ENCODE measurements at regions not wholly inside any gene's neighbourhood (a gene's known extent, or its start where the extent isn't known, plus 50 kb on each side); places are given as distances from the start of the nearest gene placed in this dataset.

- H3K4me2 ChIP-seq (ENCODE audit: low read depth, low read length, poor library complexity, severe bottlenecking): no peak overlapping the region
These were observed 247.5 kb downstream of the NSG2 start for GRCh38 chr5:174293006-174293405.

GRCh38 chr5:174293481-174293880 lies 248.0 kb downstream of the NSG2 start:
- H2AFZ ChIP-seq (ENCODE audit: low read length): no peak overlapping the region
- TF ChIP-seq EZH2phosphoT487 (IDR thresholded peaks at IDR 0.05; ENCODE audit: borderline replicate concordance): no peak
- TF ChIP-seq CTCF (conservative IDR thresholded peaks at IDR 0.05; ENCODE audit: low read length): no peak
- H3K4me2 ChIP-seq (ENCODE audit: low read depth, low read length, poor library complexity, severe bottlenecking): no peak overlapping the region
- H4K20me1 ChIP-seq (ENCODE audit: insufficient read depth, low read length, poor library complexity, severe bottlenecking): no peaks in the 10 kb centered on the region
- no peaks in the 10 kb centered on the region for H3K9me2 ChIP-seq (replicated peaks; ENCODE audit: low read depth, low read length)
- H3F3A ChIP-seq (ENCODE audit: low read depth): no peaks in the 10 kb centered on the region
- H3K9me3 ChIP-seq (ENCODE audit: insufficient read depth, low read depth, low read length): no peaks in the 10 kb centered on the region
- H3K9ac ChIP-seq (ENCODE audit: low read depth, low read length, poor library complexity, severe bottlenecking): no peak overlapping the region
- no peaks in the 10 kb centered on the region for H3K79me2 ChIP-seq (ENCODE audit: insufficient read depth, low read length)
- H3K36me3 ChIP-seq (ENCODE audit: insufficient read depth, low read length): no peaks in the 10 kb centered on the region
- H3K27me3 ChIP-seq (ENCODE audit: insufficient read depth, low read length, poor library complexity, severe bottlenecking): no peaks in the 10 kb centered on the region
- H3K4me1 ChIP-seq (ENCODE audit: insufficient read depth, low read length, poor library complexity, severe bottlenecking): no peaks in the 10 kb centered on the region
- H3K4me3 ChIP-seq (ENCODE audit: low read length, poor library complexity, severe bottlenecking): no peak overlapping the region

More at GRCh38 chr5:174293006-174293405, 247.5 kb downstream of the NSG2 start:
- no peaks in the 10 kb centered on the region for H3K9me3 ChIP-seq (ENCODE audit: insufficient read depth, low read depth, low read length)
- no peak overlapping the region for H3K9ac ChIP-seq (ENCODE audit: low read depth, low read length, poor library complexity, severe bottlenecking)
- H2AFZ ChIP-seq (ENCODE audit: low read length): no peak overlapping the region
- H4K20me1 ChIP-seq (ENCODE audit: insufficient read depth, low read length, poor library complexity, severe bottlenecking): no peaks in the 10 kb centered on the region
- H3K4me3 ChIP-seq (ENCODE audit: low read length, poor library complexity, severe bottlenecking): no peak overlapping the region
- H3F3A ChIP-seq (ENCODE audit: low read depth): no peaks in the 10 kb centered on the region
- no peaks in the 10 kb centered on the region for H3K4me1 ChIP-seq (ENCODE audit: insufficient read depth, low read length, poor library complexity, severe bottlenecking)
- no peaks in the 10 kb centered on the region for H3K27me3 ChIP-seq (ENCODE audit: insufficient read depth, low read length, poor library complexity, severe bottlenecking)
- no peaks in the 10 kb centered on the region for H3K79me2 ChIP-seq (ENCODE audit: insufficient read depth, low read length)
- TF ChIP-seq CTCF (conservative IDR thresholded peaks at IDR 0.05; ENCODE audit: low read length) (no peak), EZH2phosphoT487 (IDR thresholded peaks at IDR 0.05; ENCODE audit: borderline replicate concordance) (no peak)
- no peaks in the 10 kb centered on the region for H3K9me2 ChIP-seq (replicated peaks; ENCODE audit: low read depth, low read length)
- no peaks in the 10 kb centered on the region for H3K36me3 ChIP-seq (ENCODE audit: insufficient read depth, low read length)

GRCh38 chr5:174294891-174295620 lies 249.6 kb downstream of the NSG2 start:
- no peaks in the 10 kb centered on the region for H3F3A ChIP-seq (ENCODE audit: low read depth)
- H3K9me3 ChIP-seq (ENCODE audit: insufficient read depth, low read depth, low read length): no peaks in the 10 kb centered on the region
- no peak for TF ChIP-seq CTCF (conservative IDR thresholded peaks at IDR 0.05; ENCODE audit: low read length)
- no peak for TF ChIP-seq EZH2phosphoT487 (IDR thresholded peaks at IDR 0.05; ENCODE audit: borderline replicate concordance)
- H2AFZ ChIP-seq (ENCODE audit: low read length): no peak overlapping the region
- no peaks in the 10 kb centered on the region for H3K9me2 ChIP-seq (replicated peaks; ENCODE audit: low read depth, low read length)
- H3K9ac ChIP-seq (ENCODE audit: low read depth, low read length, poor library complexity, severe bottlenecking): no peak overlapping the region
- H3K4me2 ChIP-seq (ENCODE audit: low read depth, low read length, poor library complexity, severe bottlenecking): no peak overlapping the region
- no peaks in the 10 kb centered on the region for H3K79me2 ChIP-seq (ENCODE audit: insufficient read depth, low read length)
- H3K4me3 ChIP-seq (ENCODE audit: low read length, poor library complexity, severe bottlenecking): no peak overlapping the region
- no peaks in the 10 kb centered on the region for H4K20me1 ChIP-seq (ENCODE audit: insufficient read depth, low read length, poor library complexity, severe bottlenecking)
- H3K27me3 ChIP-seq (ENCODE audit: insufficient read depth, low read length, poor library complexity, severe bottlenecking): no peaks in the 10 kb centered on the region
- no peaks in the 10 kb centered on the region for H3K36me3 ChIP-seq (ENCODE audit: insufficient read depth, low read length)
- no peaks in the 10 kb centered on the region for H3K4me1 ChIP-seq (ENCODE audit: insufficient read depth, low read length, poor library complexity, severe bottlenecking)

Data from Loucy (cell line).